GM23338 (cell line): ENCODE measurements at regions not wholly inside any gene's neighbourhood (a gene's known extent, or its start where the extent isn't known, plus 50 kb on each side); places are given as distances from the start of the nearest gene placed in this dataset.

Experiments
- ATAC-seq: fragments of 200-7000 bp; cut with Tn5 transposase; 3 replicates; pipeline ENCODE4 v1.9.1; 2020
- DNase-seq: peaks from one replicate; pipeline ENCODE4 v3.0.0-alpha.2; 2015; ENCODE audit warnings: low spot score
- H2AFZ ChIP-seq: fragments of 200-600 bp; sonication (generic); 2 replicates; pipeline ENCODE4 v1.8.0; 2016; ENCODE audit warnings: antibody characterized with exemption, mild to moderate bottlenecking, moderate library complexity
- H3F3A ChIP-seq: fragments of 200-600 bp; sonication (generic); replicated peaks from 2 replicates; pipeline ENCODE4 v1.8.0; 2017; ENCODE audit warnings: antibody characterized with exemption, mixed run types, low read depth
- H3K27ac ChIP-seq: fragments of 200-600 bp; sonication (generic); 2 replicates; pipeline ENCODE4 v1.6.1; 2016; ENCODE audit warnings: low read depth
- H3K27me3 ChIP-seq: fragments of 200-600 bp; sonication (generic); 2 replicates; pipeline ENCODE4 v1.8.0; 2016; ENCODE audit warnings: mild to moderate bottlenecking, mixed run types, moderate library complexity; ENCODE audit not compliant: insufficient read depth
- H3K36me3 ChIP-seq: fragments of 200-600 bp; sonication (generic); 2 replicates; pipeline ENCODE4 v1.8.0; 2016; ENCODE audit warnings: mild to moderate bottlenecking; ENCODE audit not compliant: insufficient read depth
- H3K4me1 ChIP-seq: fragments of 200-600 bp; sonication (generic); 2 replicates; pipeline ENCODE4 v1.8.0; 2016; ENCODE audit warnings: mild to moderate bottlenecking, moderate library complexity; ENCODE audit not compliant: insufficient read depth
- H3K4me2 ChIP-seq: fragments of 200-600 bp; sonication (generic); 2 replicates; pipeline ENCODE4 v1.7.1; 2017; ENCODE audit warnings: mixed run types
- H3K4me3 ChIP-seq: fragments of 200-600 bp; sonication (generic); 2 replicates; pipeline ENCODE4 v1.6.1; 2016; ENCODE audit warnings: mixed run types
- H3K79me2 ChIP-seq: fragments of 200-600 bp; sonication (generic); replicated peaks from 2 replicates; pipeline ENCODE4 v1.8.0; 2017; ENCODE audit warnings: mild to moderate bottlenecking; ENCODE audit not compliant: insufficient read depth
- H3K9me2 ChIP-seq: fragments of 200-600 bp; sonication (generic); 2 replicates; pipeline ENCODE4 v1.8.0; 2017; ENCODE audit not compliant: insufficient read depth
- H4K20me1 ChIP-seq: fragments of 200-600 bp; sonication (generic); replicated peaks from 2 replicates; pipeline ENCODE4 v1.8.0; 2017; ENCODE audit warnings: mild to moderate bottlenecking; ENCODE audit not compliant: insufficient read depth
- H3K27ac Mint-ChIP-seq: 2 replicates; pipeline ENCODE4 v1.8.0; 2020; ENCODE audit warnings: inconsistent platforms, mild to moderate bottlenecking, moderate library complexity, mixed read lengths
- H3K27me3 Mint-ChIP-seq: 3 replicates; pipeline ENCODE4 v1.8.0; 2022; ENCODE audit warnings: low read depth, mild to moderate bottlenecking, moderate library complexity, mixed read lengths, inconsistent platforms; ENCODE audit not compliant: insufficient read depth, poor library complexity
- H3K36me3 Mint-ChIP-seq: 3 replicates; pipeline ENCODE4 v1.8.0; 2021; ENCODE audit warnings: low read depth, mild to moderate bottlenecking, inconsistent platforms, moderate library complexity, mixed read lengths
- H3K4me1 Mint-ChIP-seq: 3 replicates; pipeline ENCODE4 v1.8.0; 2020; ENCODE audit warnings: mild to moderate bottlenecking, inconsistent platforms, mixed read lengths
- H3K4me3 Mint-ChIP-seq: 3 replicates; pipeline ENCODE4 v1.8.0; 2021; ENCODE audit warnings: moderate library complexity, mild to moderate bottlenecking, inconsistent platforms, mixed read lengths
- H3K9me3 Mint-ChIP-seq: 3 replicates; pipeline ENCODE4 v1.8.0; 2020; ENCODE audit warnings: moderate library complexity, mild to moderate bottlenecking, inconsistent platforms, mixed read lengths
- CREB1 ChIP-seq: fragments of 250-450 bp; sonication (Bioruptor Pico); IDR thresholded peaks from 2 replicates; pipeline ENCODE4 v1.5.0; 2020; ENCODE audit warnings: low read depth, mild to moderate bottlenecking, moderate library complexity
- CTCF ChIP-seq, 2 experiments: fragments of 200-600 bp in 1 of 2; sonication (generic) in 1 of 2; conservative IDR thresholded peaks; 2 replicates each; pipeline versions ENCODE4 v1.5.1 to v1.6.1; 2016 to 2017; ENCODE audit warnings: antibody characterized with exemption in 2 of 2, low read depth in 2 of 2, mild to moderate bottlenecking in 2 of 2, moderate library complexity in 1 of 2
- ETS1 ChIP-seq: IDR thresholded peaks from 2 replicates; pipeline ENCODE4 v1.6.1; 2016; ENCODE audit warnings: antibody characterized with exemption
- EZH2 ChIP-seq: fragments of 200-600 bp; sonication (generic); IDR thresholded peaks from one replicate; pipeline ENCODE4 v1.8.0; 2017; ENCODE audit warnings: antibody characterized with exemption, mild to moderate bottlenecking, low read depth; ENCODE audit not compliant: unreplicated experiment
- EZH2phosphoT487 ChIP-seq: fragments of 200-600 bp; sonication (generic); IDR thresholded peaks from one replicate; pipeline ENCODE4 v1.8.1; 2018; ENCODE audit warnings: antibody characterized with exemption; ENCODE audit not compliant: unreplicated experiment
- JUNB ChIP-seq: IDR thresholded peaks from one replicate; pipeline ENCODE4 v1.6.1; 2016; ENCODE audit warnings: antibody characterized with exemption; ENCODE audit not compliant: unreplicated experiment
- NANOG ChIP-seq: IDR thresholded peaks from 2 replicates; pipeline ENCODE4 v1.6.1; 2016; ENCODE audit warnings: antibody characterized with exemption, borderline replicate concordance
- POLR2AphosphoS5 ChIP-seq: IDR thresholded peaks from 2 replicates; pipeline ENCODE4 v1.6.1; 2016; ENCODE audit warnings: antibody characterized with exemption, low read depth
- REST ChIP-seq: IDR thresholded peaks from one replicate; pipeline ENCODE4 v1.6.1; 2018; ENCODE audit warnings: antibody characterized with exemption; ENCODE audit not compliant: unreplicated experiment
- STAT1 ChIP-seq: IDR thresholded peaks from one replicate; pipeline ENCODE4 v1.6.1; 2016; ENCODE audit warnings: antibody characterized with exemption; ENCODE audit not compliant: unreplicated experiment
- ZNF114 ChIP-seq: fragments of 250-450 bp; sonication (Bioruptor Pico); IDR thresholded peaks from 2 replicates; pipeline ENCODE4 v1.5.0; 2020; ENCODE audit warnings: mild to moderate bottlenecking, moderate library complexity
- ZNF331 ChIP-seq: fragments of 250-450 bp; sonication (Bioruptor Pico); IDR thresholded peaks from 2 replicates; pipeline ENCODE4 v1.5.0; 2020; ENCODE audit warnings: low read depth, mild to moderate bottlenecking, moderate library complexity
- ZNF462 ChIP-seq: fragments of 250-450 bp; sonication (Bioruptor Pico); IDR thresholded peaks from 2 replicates; pipeline ENCODE4 v1.5.0; 2020; ENCODE audit warnings: mild to moderate bottlenecking, moderate library complexity

GRCh38 chr1:96376846-96377245 lies 344.7 kb upstream of the PTBP2 start:
- H3K4me3 ChIP-seq = no peak overlapping the region
- no peaks in the 10 kb centered on the region for H3F3A ChIP-seq
- no peak overlapping the region for H2AFZ ChIP-seq
- Mint-ChIP-seq H3K9me3 (peaks cover 3% of the 10 kb centered on the region; the same call in 1 of the 3 replicates), H3K4me1 (peaks cover 2% of the 10 kb centered on the region; the same call in 1 of the 3 replicates), H3K27ac (peak overlapping the region; percentile 38; the same call in 1 of the 2 replicates), H3K4me3 (no peak overlapping the region), H3K36me3 (no peaks in the 10 kb centered on the region), H3K27me3 (no peaks in the 10 kb centered on the region)
- H3K9me2 ChIP-seq = no peaks in the 10 kb centered on the region
- H3K36me3 ChIP-seq = no peaks in the 10 kb centered on the region
- no peaks in the 10 kb centered on the region for H3K4me1 ChIP-seq
- no peaks in the 10 kb centered on the region for H3K79me2 ChIP-seq
- no peak overlapping the region for H3K27ac ChIP-seq
- H3K4me2 ChIP-seq = no peak overlapping the region
- ATAC-seq (no peak), DNase-seq (no peak)
- no peaks in the 10 kb centered on the region for H3K27me3 ChIP-seq
- TF ChIP-seq REST (no peak), ZNF331 (CRISPR knock-in tag) (no peak), JUNB (no peak), CTCF (conservative IDR thresholded peaks at IDR 0.05; ENCODE audit: low read depth in 2 of 2) (no peak), EZH2 (no peak), EZH2phosphoT487 (no peak), POLR2AphosphoS5 (no peak), STAT1 (no peak), ETS1 (no peak), CREB1 (no peak), ZNF462 (CRISPR knock-in tag) (no peak), NANOG (no peak), ZNF114 (CRISPR knock-in tag) (no peak)
- H4K20me1 ChIP-seq = no peaks in the 10 kb centered on the region
